OCI-LY7 (cell line): ENCODE measurements at regions not wholly inside any gene's neighbourhood (a gene's known extent, or its start where the extent isn't known, plus 50 kb on each side); places are given as distances from the start of the nearest gene placed in this dataset.

Experiments
- EZH2phosphoT487 ChIP-seq: fragments of 200-600 bp; sonication (generic); IDR thresholded peaks from 2 replicates; pipeline ENCODE4 v1.6.1; 2018; ENCODE audit warnings: low read depth, borderline replicate concordance, mild to moderate bottlenecking, mixed run types, antibody characterized with exemption, low read length, moderate library complexity, mixed read lengths
- TF ChIP-seq, protein P1 (sequence below): fragments of 200-600 bp; sonication (generic); conservative IDR thresholded peaks from 2 replicates; pipeline ENCODE4 v1.5.1; 2014; ENCODE audit warnings: mild to moderate bottlenecking, antibody characterized with exemption, low read length, moderate library complexity, mixed read lengths

DNA sequence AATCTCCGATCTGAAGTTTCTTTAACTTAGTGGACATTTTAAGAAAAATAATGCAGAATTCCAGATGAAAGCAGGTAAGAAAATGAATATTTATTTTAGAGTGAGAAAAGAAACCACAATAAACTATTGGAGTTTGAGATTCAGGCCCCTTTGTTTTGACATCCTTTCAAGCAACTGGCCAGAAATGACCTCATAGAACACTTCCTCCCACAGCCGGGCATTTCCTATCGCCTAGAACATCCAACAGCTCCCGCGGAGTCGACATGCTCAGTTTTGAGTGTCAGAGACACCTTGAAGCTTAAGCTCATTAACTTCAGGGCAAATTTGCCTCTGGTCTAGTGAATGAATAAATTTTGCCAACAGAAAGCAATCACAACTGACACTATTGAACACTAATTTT, 369.2 kb downstream of the TLE4 start:
- TF ChIP-seq EZH2phosphoT487, result no peak
- TF ChIP-seq, protein P1, sequence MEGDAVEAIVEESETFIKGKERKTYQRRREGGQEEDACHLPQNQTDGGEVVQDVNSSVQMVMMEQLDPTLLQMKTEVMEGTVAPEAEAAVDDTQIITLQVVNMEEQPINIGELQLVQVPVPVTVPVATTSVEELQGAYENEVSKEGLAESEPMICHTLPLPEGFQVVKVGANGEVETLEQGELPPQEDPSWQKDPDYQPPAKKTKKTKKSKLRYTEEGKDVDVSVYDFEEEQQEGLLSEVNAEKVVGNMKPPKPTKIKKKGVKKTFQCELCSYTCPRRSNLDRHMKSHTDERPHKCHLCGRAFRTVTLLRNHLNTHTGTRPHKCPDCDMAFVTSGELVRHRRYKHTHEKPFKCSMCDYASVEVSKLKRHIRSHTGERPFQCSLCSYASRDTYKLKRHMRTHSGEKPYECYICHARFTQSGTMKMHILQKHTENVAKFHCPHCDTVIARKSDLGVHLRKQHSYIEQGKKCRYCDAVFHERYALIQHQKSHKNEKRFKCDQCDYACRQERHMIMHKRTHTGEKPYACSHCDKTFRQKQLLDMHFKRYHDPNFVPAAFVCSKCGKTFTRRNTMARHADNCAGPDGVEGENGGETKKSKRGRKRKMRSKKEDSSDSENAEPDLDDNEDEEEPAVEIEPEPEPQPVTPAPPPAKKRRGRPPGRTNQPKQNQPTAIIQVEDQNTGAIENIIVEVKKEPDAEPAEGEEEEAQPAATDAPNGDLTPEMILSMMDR, result no peak
